ENCODE measurements at regions not wholly inside any gene's neighbourhood (a gene's known extent, or its start where the extent isn't known, plus 50 kb on each side); places are given as distances from the start of the nearest gene placed in this dataset.

DNA sequence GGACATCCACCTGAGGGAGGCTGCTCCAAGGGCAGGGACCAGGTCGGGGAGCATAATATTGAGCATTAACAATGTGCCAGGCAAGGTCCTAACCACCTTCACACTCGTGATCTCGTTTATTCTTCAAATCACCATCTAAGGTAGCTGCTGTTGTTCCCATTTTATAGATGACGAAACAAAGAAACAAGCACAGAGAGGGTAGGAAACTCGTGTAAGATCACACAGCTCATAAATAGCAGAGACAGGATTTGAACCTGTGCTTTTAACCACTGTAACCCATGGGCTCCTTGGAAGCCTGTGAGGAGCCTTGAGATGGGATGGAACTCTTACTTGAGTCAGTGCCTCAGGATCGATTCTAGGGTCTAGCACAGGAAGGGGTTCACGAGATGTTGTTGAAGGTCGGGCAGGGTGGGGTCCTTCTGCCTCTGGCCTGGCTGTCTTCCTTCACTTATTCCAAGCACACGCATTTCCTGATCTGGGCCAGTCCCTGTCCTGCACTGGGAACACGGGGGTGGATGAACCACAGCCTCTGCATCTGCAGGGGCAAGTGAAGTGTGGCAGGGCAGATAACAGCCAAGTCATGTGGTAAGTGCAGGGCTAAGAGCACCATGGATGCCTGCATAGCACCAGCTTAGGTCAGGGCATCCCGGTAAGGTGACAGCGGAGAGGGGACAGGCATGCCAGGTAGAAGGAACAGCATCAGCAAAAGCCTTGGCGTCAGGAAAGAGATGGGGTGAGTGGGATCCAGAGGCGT, 188.1 kb downstream of the MELK start:
- no TSS peak for BruUV-seq (replicated peaks)
- in situ Hi-C loops (cut with MboI): no loop called here
- H3K9me3 ChIP-seq (replicated peaks; ENCODE audit: control insufficient read depth, insufficient read depth, low read depth, low read length): no peaks in the 10 kb centered on the region

More for the DNA sequence above, 188.1 kb downstream of the MELK start:
- Histone ChIP-seq H3K4me1 (replicated peaks in 1 of 2; ENCODE audit: control insufficient read depth in 2 of 2, insufficient read depth in 2 of 2, low read length in 2 of 2) (peaks cover 6 to 12% of the 10 kb centered on the region in 2 experiments; a peak in 4 of 5 replicates), H3K4me2 (ENCODE audit: insufficient read depth, low read length) (no peak overlapping the region), H3K36me3 (ENCODE audit: control insufficient read depth, insufficient read depth, low read length) (no peaks in the 10 kb centered on the region), H3K27ac (ENCODE audit: extremely low read depth, low read depth, low read length) (no peak overlapping the region), H4K20me1 (replicated peaks; ENCODE audit: control insufficient read depth, insufficient read depth, low read length) (no peaks in the 10 kb centered on the region), H2AFZ (ENCODE audit: low read depth, low read length) (no peak overlapping the region), H3K4me3 (no peak overlapping the region), H3K9ac (ENCODE audit: insufficient read depth in 1 of 2, low read depth in 2 of 2, low read length in 2 of 2) (peak overlapping the region in 1 of 2 experiments; percentile 35; a peak in 1 of 4 replicates), H3K9me1 (ENCODE audit: control insufficient read depth, insufficient read depth, low read length) (no peaks in the 10 kb centered on the region), H3K27me3 (ENCODE audit: control insufficient read depth in 2 of 2, insufficient read depth in 2 of 2, low read length in 2 of 2) (peaks cover 0 to 21% of the 10 kb centered on the region in 2 experiments; a peak in 3 of 5 replicates), H3K79me2 (ENCODE audit: control insufficient read depth, insufficient read depth, low read length) (no peaks in the 10 kb centered on the region)
- CTCF ChIA-PET (ENCODE audit: low intra/inter-chr PET ratio): no interaction called here
- POLR2A ChIA-PET: no interaction called here
- FAIRE-seq: no peak
- intact Hi-C loops (cut with micrococcal nuclease): no loop called here
- no peak for DNase-seq (ENCODE audit: extremely low read depth in 1 of 4, low spot score in 3 of 4)
- TF ChIP-seq, protein P1, sequence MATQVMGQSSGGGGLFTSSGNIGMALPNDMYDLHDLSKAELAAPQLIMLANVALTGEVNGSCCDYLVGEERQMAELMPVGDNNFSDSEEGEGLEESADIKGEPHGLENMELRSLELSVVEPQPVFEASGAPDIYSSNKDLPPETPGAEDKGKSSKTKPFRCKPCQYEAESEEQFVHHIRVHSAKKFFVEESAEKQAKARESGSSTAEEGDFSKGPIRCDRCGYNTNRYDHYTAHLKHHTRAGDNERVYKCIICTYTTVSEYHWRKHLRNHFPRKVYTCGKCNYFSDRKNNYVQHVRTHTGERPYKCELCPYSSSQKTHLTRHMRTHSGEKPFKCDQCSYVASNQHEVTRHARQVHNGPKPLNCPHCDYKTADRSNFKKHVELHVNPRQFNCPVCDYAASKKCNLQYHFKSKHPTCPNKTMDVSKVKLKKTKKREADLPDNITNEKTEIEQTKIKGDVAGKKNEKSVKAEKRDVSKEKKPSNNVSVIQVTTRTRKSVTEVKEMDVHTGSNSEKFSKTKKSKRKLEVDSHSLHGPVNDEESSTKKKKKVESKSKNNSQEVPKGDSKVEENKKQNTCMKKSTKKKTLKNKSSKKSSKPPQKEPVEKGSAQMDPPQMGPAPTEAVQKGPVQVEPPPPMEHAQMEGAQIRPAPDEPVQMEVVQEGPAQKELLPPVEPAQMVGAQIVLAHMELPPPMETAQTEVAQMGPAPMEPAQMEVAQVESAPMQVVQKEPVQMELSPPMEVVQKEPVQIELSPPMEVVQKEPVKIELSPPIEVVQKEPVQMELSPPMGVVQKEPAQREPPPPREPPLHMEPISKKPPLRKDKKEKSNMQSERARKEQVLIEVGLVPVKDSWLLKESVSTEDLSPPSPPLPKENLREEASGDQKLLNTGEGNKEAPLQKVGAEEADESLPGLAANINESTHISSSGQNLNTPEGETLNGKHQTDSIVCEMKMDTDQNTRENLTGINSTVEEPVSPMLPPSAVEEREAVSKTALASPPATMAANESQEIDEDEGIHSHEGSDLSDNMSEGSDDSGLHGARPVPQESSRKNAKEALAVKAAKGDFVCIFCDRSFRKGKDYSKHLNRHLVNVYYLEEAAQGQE (IDR thresholded peaks at IDR 0.05; ENCODE audit: borderline replicate concordance): no peak
- TF ChIP-seq, protein P1 (CRISPR knock-in tag; IDR thresholded peaks at IDR 0.05; ENCODE audit: low read depth): no peak
- TF ChIP-seq RBM25 (IDR thresholded peaks at IDR 0.05; ENCODE audit: low read depth, low read length, severe bottlenecking) (peak; percentile 73), NFIC (IDR thresholded peaks at IDR 0.05) (no peak), ZC3H4 (CRISPR knock-in tag; IDR thresholded peaks at IDR 0.05; ENCODE audit: borderline replicate concordance) (no peak), NFE2 (IDR thresholded peaks at IDR 0.05; ENCODE audit: low read depth) (no peak), SMARCA5 (IDR thresholded peaks at IDR 0.05) (0 out of 2 replicates have a peak, but pooled peaks have one; percentile 29), ZFP36 (IDR thresholded peaks at IDR 0.05; ENCODE audit: low read depth, low read length, partially characterized antibody) (peak; percentile 38), BCOR (IDR thresholded peaks at IDR 0.05) (0 out of 2 replicates have a peak, but pooled peaks have one; percentile 34), BACH1 (tag; IDR thresholded peaks at IDR 0.05) (no peak), ZNF551 (CRISPR knock-in tag; IDR thresholded peaks at IDR 0.05) (no peak), EGR1 (conservative IDR thresholded peaks at IDR 0.05) (peak; percentile 17; the same call in 1 of the 2 replicates)
- WGBS (ENCODE audit: insufficient coverage, low coverage, missing lambda C conversion rate): 1% methylated on average over 12 of the region's 14 CpGs
- ATAC-seq: no peak

All from K562 (cell line).